GM23338 (cell line): ENCODE measurements at regions not wholly inside any gene's neighbourhood (a gene's known extent, or its start where the extent isn't known, plus 50 kb on each side); places are given as distances from the start of the nearest gene placed in this dataset.

Source experiments
- CREB1 ChIP-seq: fragments of 250-450 bp; sonication (Bioruptor Pico); IDR thresholded peaks from 2 replicates; pipeline ENCODE4 v1.5.0; 2020; ENCODE audit warnings: low read depth, mild to moderate bottlenecking, moderate library complexity
- EZH2 ChIP-seq: fragments of 200-600 bp; sonication (generic); IDR thresholded peaks from one replicate; pipeline ENCODE4 v1.8.0; 2017; ENCODE audit warnings: antibody characterized with exemption, mild to moderate bottlenecking, low read depth; ENCODE audit not compliant: unreplicated experiment
- EZH2phosphoT487 ChIP-seq: fragments of 200-600 bp; sonication (generic); IDR thresholded peaks from one replicate; pipeline ENCODE4 v1.8.1; 2018; ENCODE audit warnings: antibody characterized with exemption; ENCODE audit not compliant: unreplicated experiment
- JUNB ChIP-seq: IDR thresholded peaks from one replicate; pipeline ENCODE4 v1.6.1; 2016; ENCODE audit warnings: antibody characterized with exemption; ENCODE audit not compliant: unreplicated experiment
- POLR2AphosphoS5 ChIP-seq: IDR thresholded peaks from 2 replicates; pipeline ENCODE4 v1.6.1; 2016; ENCODE audit warnings: antibody characterized with exemption, low read depth
- TF ChIP-seq, protein P1 (sequence below), 2 experiments: fragments of 200-600 bp in 1 of 2; sonication (generic) in 1 of 2; conservative IDR thresholded peaks; 2 replicates each; pipeline versions ENCODE4 v1.5.1 to v1.6.1; 2016 to 2017; ENCODE audit warnings: antibody characterized with exemption in 2 of 2, low read depth in 2 of 2, mild to moderate bottlenecking in 2 of 2, moderate library complexity in 1 of 2
- TF ChIP-seq, protein P2 (sequence below): IDR thresholded peaks from one replicate; pipeline ENCODE4 v1.6.1; 2018; ENCODE audit warnings: antibody characterized with exemption; ENCODE audit not compliant: unreplicated experiment

DNA sequence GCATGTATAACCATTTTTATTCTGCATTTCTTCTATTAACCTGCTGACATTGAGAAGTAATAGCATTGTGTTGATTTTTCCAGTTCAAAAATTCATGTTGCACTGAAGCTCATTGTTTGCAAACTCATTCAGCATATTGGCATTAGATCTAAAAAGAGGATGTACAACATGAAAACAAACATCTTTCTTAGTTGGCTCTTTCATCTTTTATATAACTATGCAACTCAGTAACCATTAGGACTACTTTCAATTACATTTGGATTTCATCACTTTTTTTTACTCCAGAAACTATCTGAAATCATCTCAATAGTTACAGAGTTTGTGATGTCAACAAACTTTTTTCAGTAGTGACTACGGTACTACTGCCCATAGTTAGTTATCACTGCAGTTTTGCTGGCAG, 346.0 kb upstream of the EPHA5 start:
- TF ChIP-seq, protein P1, sequence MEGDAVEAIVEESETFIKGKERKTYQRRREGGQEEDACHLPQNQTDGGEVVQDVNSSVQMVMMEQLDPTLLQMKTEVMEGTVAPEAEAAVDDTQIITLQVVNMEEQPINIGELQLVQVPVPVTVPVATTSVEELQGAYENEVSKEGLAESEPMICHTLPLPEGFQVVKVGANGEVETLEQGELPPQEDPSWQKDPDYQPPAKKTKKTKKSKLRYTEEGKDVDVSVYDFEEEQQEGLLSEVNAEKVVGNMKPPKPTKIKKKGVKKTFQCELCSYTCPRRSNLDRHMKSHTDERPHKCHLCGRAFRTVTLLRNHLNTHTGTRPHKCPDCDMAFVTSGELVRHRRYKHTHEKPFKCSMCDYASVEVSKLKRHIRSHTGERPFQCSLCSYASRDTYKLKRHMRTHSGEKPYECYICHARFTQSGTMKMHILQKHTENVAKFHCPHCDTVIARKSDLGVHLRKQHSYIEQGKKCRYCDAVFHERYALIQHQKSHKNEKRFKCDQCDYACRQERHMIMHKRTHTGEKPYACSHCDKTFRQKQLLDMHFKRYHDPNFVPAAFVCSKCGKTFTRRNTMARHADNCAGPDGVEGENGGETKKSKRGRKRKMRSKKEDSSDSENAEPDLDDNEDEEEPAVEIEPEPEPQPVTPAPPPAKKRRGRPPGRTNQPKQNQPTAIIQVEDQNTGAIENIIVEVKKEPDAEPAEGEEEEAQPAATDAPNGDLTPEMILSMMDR (conservative IDR thresholded peaks at IDR 0.05; ENCODE audit: low read depth in 2 of 2): no peak
- TF ChIP-seq EZH2phosphoT487 (no peak), EZH2 (no peak), CREB1 (CRISPR knock-in tag) (no peak), JUNB (no peak), POLR2AphosphoS5 (no peak)
- TF ChIP-seq, protein P2, sequence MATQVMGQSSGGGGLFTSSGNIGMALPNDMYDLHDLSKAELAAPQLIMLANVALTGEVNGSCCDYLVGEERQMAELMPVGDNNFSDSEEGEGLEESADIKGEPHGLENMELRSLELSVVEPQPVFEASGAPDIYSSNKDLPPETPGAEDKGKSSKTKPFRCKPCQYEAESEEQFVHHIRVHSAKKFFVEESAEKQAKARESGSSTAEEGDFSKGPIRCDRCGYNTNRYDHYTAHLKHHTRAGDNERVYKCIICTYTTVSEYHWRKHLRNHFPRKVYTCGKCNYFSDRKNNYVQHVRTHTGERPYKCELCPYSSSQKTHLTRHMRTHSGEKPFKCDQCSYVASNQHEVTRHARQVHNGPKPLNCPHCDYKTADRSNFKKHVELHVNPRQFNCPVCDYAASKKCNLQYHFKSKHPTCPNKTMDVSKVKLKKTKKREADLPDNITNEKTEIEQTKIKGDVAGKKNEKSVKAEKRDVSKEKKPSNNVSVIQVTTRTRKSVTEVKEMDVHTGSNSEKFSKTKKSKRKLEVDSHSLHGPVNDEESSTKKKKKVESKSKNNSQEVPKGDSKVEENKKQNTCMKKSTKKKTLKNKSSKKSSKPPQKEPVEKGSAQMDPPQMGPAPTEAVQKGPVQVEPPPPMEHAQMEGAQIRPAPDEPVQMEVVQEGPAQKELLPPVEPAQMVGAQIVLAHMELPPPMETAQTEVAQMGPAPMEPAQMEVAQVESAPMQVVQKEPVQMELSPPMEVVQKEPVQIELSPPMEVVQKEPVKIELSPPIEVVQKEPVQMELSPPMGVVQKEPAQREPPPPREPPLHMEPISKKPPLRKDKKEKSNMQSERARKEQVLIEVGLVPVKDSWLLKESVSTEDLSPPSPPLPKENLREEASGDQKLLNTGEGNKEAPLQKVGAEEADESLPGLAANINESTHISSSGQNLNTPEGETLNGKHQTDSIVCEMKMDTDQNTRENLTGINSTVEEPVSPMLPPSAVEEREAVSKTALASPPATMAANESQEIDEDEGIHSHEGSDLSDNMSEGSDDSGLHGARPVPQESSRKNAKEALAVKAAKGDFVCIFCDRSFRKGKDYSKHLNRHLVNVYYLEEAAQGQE: no peak
